Esophagus (tissue), 2 donors: ENCODE measurements at regions not wholly inside any gene's neighbourhood (a gene's known extent, or its start where the extent isn't known, plus 50 kb on each side); places are given as distances from the start of the nearest gene placed in this dataset.
A peak's percentile ranks its signal among the peaks of the same experiment; 100 is the strongest.

Source experiments
- H3K27ac ChIP-seq, 2 donors: one replicate each; pipeline ENCODE4 v1.5.1; 2013; ENCODE audit warnings: low read depth in 2 of 2, mild to moderate bottlenecking in 2 of 2, inconsistent platforms in 1 of 2, low read length in 1 of 2, moderate library complexity in 1 of 2
- H3K27me3 ChIP-seq, 2 donors: one replicate each; pipeline ENCODE4 v1.6.1; 2013; ENCODE audit warnings: low read length in 2 of 2, control low read depth in 1 of 2, mild to moderate bottlenecking in 1 of 2; ENCODE audit not compliant: insufficient read depth in 2 of 2, control insufficient read depth in 1 of 2
- H3K36me3 ChIP-seq, 2 donors: one replicate each; pipeline ENCODE4 v1.6.1; 2013; ENCODE audit warnings: low read length in 1 of 2; ENCODE audit not compliant: control insufficient read depth in 2 of 2, insufficient read depth in 2 of 2
- H3K4me1 ChIP-seq, 2 donors: one replicate each; pipeline ENCODE4 v1.6.1; 2013; ENCODE audit warnings: low read length in 1 of 2; ENCODE audit not compliant: control insufficient read depth in 2 of 2, insufficient read depth in 2 of 2
- H3K4me3 ChIP-seq, 2 donors: one replicate each; pipeline ENCODE4 v1.5.1; 2013; ENCODE audit warnings: low read length in 2 of 2, mild to moderate bottlenecking in 2 of 2, low read depth in 1 of 2, moderate library complexity in 1 of 2
- H3K9me3 ChIP-seq, 2 donors: one replicate each; pipeline ENCODE4 v1.6.1; 2013; ENCODE audit warnings: mild to moderate bottlenecking in 2 of 2, low read depth in 1 of 2, low read length in 1 of 2, moderate library complexity in 1 of 2; ENCODE audit not compliant: control insufficient read depth in 2 of 2, insufficient read depth in 1 of 2
- WGBS, 2 donors: extraction: QIAGEN DNeasy Blood & Tissue Kit; methylation state at CpG; one replicate each; pipeline ENCODE4 v1.1.7; 2013; 5-methylcytosine and 5-hydroxymethylcytosine counted together
- donor health status: healthy with polysubstance abuse.
- donor health status: Bipolar disorder and iron deficiency.

GRCh38 chr14:97747316-97747715 is 950.1 kb downstream of the VRK1 start:
- Histone ChIP-seq H3K4me1 (no peaks in the 10 kb centered on the region), H3K27me3 (no peaks in the 10 kb centered on the region), H3K4me3 (no peak overlapping the region), H3K36me3 (no peaks in the 10 kb centered on the region), H3K27ac (no peak overlapping the region), H3K9me3 (no peaks in the 10 kb centered on the region)
- 33 to 60% methylated on average over 2 of the region's 2 CpGs for WGBS, 2 donors

- no peaks in the 10 kb centered on the region for H3K27me3 ChIP-seq
- H3K36me3 ChIP-seq: no peaks in the 10 kb centered on the region
- no peaks in the 10 kb centered on the region for H3K4me1 ChIP-seq
- H3K4me3 ChIP-seq: no peak overlapping the region
- no peaks in the 10 kb centered on the region for H3K9me3 ChIP-seq
- no peak overlapping the region for H3K27ac ChIP-seq
- WGBS, 2 donors: 79 to 83% methylated on average over 5 of the region's 5 CpGs
Observed at GRCh38 chr14:97748616-97749015, 951.4 kb downstream of the VRK1 start.

- no peak overlapping the region for H3K27ac ChIP-seq
- no peaks in the 10 kb centered on the region for H3K36me3 ChIP-seq
- H3K27me3 ChIP-seq: no peaks in the 10 kb centered on the region
- H3K4me3 ChIP-seq: no peak overlapping the region
- no peaks in the 10 kb centered on the region for H3K4me1 ChIP-seq
- WGBS, 2 donors: 75 to 76% methylated on average over 6 of the region's 6 CpGs
- no peaks in the 10 kb centered on the region for H3K9me3 ChIP-seq
Observed at GRCh38 chr14:97757491-97757890, 960.3 kb downstream of the VRK1 start.

GRCh38 chr14:97760050-97760449 is 962.9 kb downstream of the VRK1 start:
- no peak overlapping the region for H3K4me3 ChIP-seq
- H3K4me1 ChIP-seq: no peaks in the 10 kb centered on the region
- H3K27me3 ChIP-seq: no peaks in the 10 kb centered on the region
- H3K27ac ChIP-seq: no peak overlapping the region
- 81 to 86% methylated on average over 1 of the region's 1 CpG for WGBS, 2 donors
- no peaks in the 10 kb centered on the region for H3K36me3 ChIP-seq
- H3K9me3 ChIP-seq: no peaks in the 10 kb centered on the region

GRCh38 chr14:97762386-97762785 is 965.2 kb downstream of the VRK1 start:
- WGBS, 2 donors: 65 to 66% methylated on average over 5 of the region's 5 CpGs

GRCh38 chr14:97771340-97772045 is 974.3 kb downstream of the VRK1 start:
- H3K27me3 ChIP-seq: no peaks in the 10 kb centered on the region
- H3K4me1 ChIP-seq: peaks cover 4 to 14% of the 10 kb centered on the region in 2 donors
- H3K9me3 ChIP-seq: no peaks in the 10 kb centered on the region
- H3K27ac ChIP-seq: peak overlapping the region; percentile 78 to 87
- no peak overlapping the region for H3K4me3 ChIP-seq
- WGBS, 2 donors: 44 to 56% methylated on average over 8 of the region's 8 CpGs
- H3K36me3 ChIP-seq: no peaks in the 10 kb centered on the region

More at GRCh38 chr14:97762386-97762785, 965.2 kb downstream of the VRK1 start:
- Histone ChIP-seq H3K27me3 (no peaks in the 10 kb centered on the region), H3K27ac (no peak overlapping the region), H3K9me3 (no peaks in the 10 kb centered on the region), H3K36me3 (no peaks in the 10 kb centered on the region), H3K4me3 (no peak overlapping the region), H3K4me1 (no peaks in the 10 kb centered on the region)

- no peaks in the 10 kb centered on the region for H3K27me3 ChIP-seq
- H3K27ac ChIP-seq: no peak overlapping the region
- 69 to 74% methylated on average over 6 of the region's 6 CpGs for WGBS, 2 donors
- no peak overlapping the region for H3K4me3 ChIP-seq
- H3K9me3 ChIP-seq: no peaks in the 10 kb centered on the region
- no peaks in the 10 kb centered on the region for H3K36me3 ChIP-seq
- H3K4me1 ChIP-seq: peaks cover 4 to 19% of the 10 kb centered on the region in 2 donors
Observed at GRCh38 chr14:97773598-97773997, 976.4 kb downstream of the VRK1 start.

- 46 to 58% methylated on average over 5 of the region's 5 CpGs for WGBS, 2 donors
- Histone ChIP-seq H3K9me3 (no peaks in the 10 kb centered on the region), H3K27ac (peak overlapping the region in 1 of 2 donors; percentile 24), H3K27me3 (no peaks in the 10 kb centered on the region), H3K36me3 (no peaks in the 10 kb centered on the region), H3K4me3 (no peak overlapping the region), H3K4me1 (peaks cover 2 to 9% of the 10 kb centered on the region in 2 donors)
Observed at GRCh38 chr14:97776890-97777558, 979.8 kb downstream of the VRK1 start.

GRCh38 chr14:97777622-97778355 is 980.6 kb downstream of the VRK1 start:
- H3K36me3 ChIP-seq: no peaks in the 10 kb centered on the region
- WGBS, 2 donors: 75 to 86% methylated on average over 9 of the region's 9 CpGs
- no peaks in the 10 kb centered on the region for H3K27me3 ChIP-seq
- H3K27ac ChIP-seq: no peak overlapping the region
- H3K4me3 ChIP-seq: no peak overlapping the region
- H3K4me1 ChIP-seq: peaks cover 2 to 9% of the 10 kb centered on the region in 2 donors
- no peaks in the 10 kb centered on the region for H3K9me3 ChIP-seq
